ENCODE measurements at regions not wholly inside any gene's neighbourhood (a gene's known extent, or its start where the extent isn't known, plus 50 kb on each side); places are given as distances from the start of the nearest gene placed in this dataset.

GRCh38 chr9:6086006-6086655 is 70.7 kb upstream of the RANBP6 start:
- Histone ChIP-seq H3K27me3 (no peaks in the 10 kb centered on the region), H3K36me3 (no peaks in the 10 kb centered on the region), H3K27ac (no peak overlapping the region), H3K4me1 (peaks cover 0 to 10% (median 4%) of the 10 kb centered on the region in 12 donors), H3K4me3 (no peak overlapping the region), H3K9me3 (no peaks in the 10 kb centered on the region)
- 94 to 96% (median 94%) methylated on average over 9 of the region's 9 CpGs for WGBS, 4 donors
- intact Hi-C loops (cut with DNase I), result no loop called here
- DNase-seq, result no peak
- ATAC-seq, result no peak
- no peak for TF ChIP-seq CTCF (IDR thresholded peaks at IDR 0.05)
- TF ChIP-seq POLR2A (IDR thresholded peaks at IDR 0.05), result no peak

DNA sequence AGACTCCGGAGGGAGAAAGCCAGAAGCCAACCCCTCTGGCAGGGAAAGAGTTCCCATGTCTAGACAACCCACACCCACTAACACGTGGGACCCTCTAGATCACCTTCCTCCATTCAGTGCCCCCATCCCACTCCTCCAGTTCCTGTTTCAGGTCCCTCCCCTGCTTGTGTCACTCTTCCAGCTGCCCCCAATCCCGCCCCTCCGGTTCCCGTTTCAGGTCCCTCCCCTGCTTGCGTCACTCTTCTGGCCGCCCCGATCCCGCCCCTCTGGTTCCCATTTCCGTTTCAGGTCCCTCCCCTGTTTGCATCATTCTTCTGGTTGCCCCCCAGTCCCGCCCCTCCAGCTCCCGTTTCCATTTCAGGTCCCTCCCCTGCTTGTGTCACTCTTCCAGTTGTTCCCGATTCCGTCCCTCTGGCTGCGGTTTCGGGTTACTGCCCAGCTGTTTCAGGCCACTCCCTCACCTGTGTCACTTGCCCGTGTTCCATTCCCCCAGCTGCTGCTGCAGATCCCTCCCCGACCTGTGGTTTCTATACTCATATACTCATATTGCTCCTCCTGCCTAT is 64.8 kb upstream of the RANBP6 start:
- peak overlapping the region in 11 of 12 donors; percentile 43 to 81 (median 62) for H3K27ac ChIP-seq
- H3K4me1 ChIP-seq, result peaks cover 0 to 11% (median 0%) of the 10 kb centered on the region in 12 donors
- H3K27me3 ChIP-seq, result no peaks in the 10 kb centered on the region
- H3K4me3 ChIP-seq, result peak overlapping the region in 11 of 12 donors; percentile 24 to 74 (median 52)
- no peaks in the 10 kb centered on the region for H3K36me3 ChIP-seq
- TF ChIP-seq POLR2A (IDR thresholded peaks at IDR 0.05) (peak in 1 of 2 donors; percentile 21), CTCF (IDR thresholded peaks at IDR 0.05) (peak in 5 of 12 donors; percentile 3 to 34 (median 19))
- no peaks in the 10 kb centered on the region for H3K9me3 ChIP-seq
- DNase-seq (peak; percentile 88 to 92 (median 90)), ATAC-seq (peak; percentile 95 to 99 (median 98))
- WGBS, 4 donors, result 15 to 49% (median 33%) methylated on average over 18 of the region's 18 CpGs
- intact Hi-C loops (cut with DNase I), result no loop called here

GRCh38 chr9:6079386-6079785 is 64.0 kb upstream of the RANBP6 start:
- H3K9me3 ChIP-seq, result no peaks in the 10 kb centered on the region
- intact Hi-C loops (cut with DNase I), result no loop called here
- H3K27ac ChIP-seq, result peak overlapping the region in 3 of 12 donors; percentile 43 to 79 (median 58)
- H3K4me1 ChIP-seq, result peaks cover 0 to 11% (median 0%) of the 10 kb centered on the region in 12 donors
- H3K4me3 ChIP-seq, result peak overlapping the region in 10 of 12 donors; percentile 43 to 74 (median 53)
- 91 to 94% (median 92%) methylated on average over 5 of the region's 5 CpGs for WGBS, 4 donors
- TF ChIP-seq POLR2A (IDR thresholded peaks at IDR 0.05) (no peak), CTCF (IDR thresholded peaks at IDR 0.05) (no peak)
- ATAC-seq, result no peak
- DNase-seq, result no peak
- H3K36me3 ChIP-seq, result no peaks in the 10 kb centered on the region
- H3K27me3 ChIP-seq, result no peaks in the 10 kb centered on the region

GRCh38 chr9:6078382-6079105 is 63.1 kb upstream of the RANBP6 start:
- TF ChIP-seq CTCF (IDR thresholded peaks at IDR 0.05), result no peak
- no peak for TF ChIP-seq POLR2A (IDR thresholded peaks at IDR 0.05)
- H3K4me3 ChIP-seq, result no peak overlapping the region
- WGBS, 4 donors, result 40 to 61% (median 47%) methylated on average over 5 of the region's 5 CpGs
- no peak overlapping the region for H3K27ac ChIP-seq
- no peak for DNase-seq
- H3K9me3 ChIP-seq, result no peaks in the 10 kb centered on the region
- H3K36me3 ChIP-seq, result no peaks in the 10 kb centered on the region
- H3K27me3 ChIP-seq, result no peaks in the 10 kb centered on the region
- intact Hi-C loops (cut with DNase I), result no loop called here
- H3K4me1 ChIP-seq, result peaks cover 0 to 11% (median 0%) of the 10 kb centered on the region in 12 donors
- ATAC-seq, result no peak

Data from heart left ventricle (tissue), 16 donors.